Stomach smooth muscle (tissue), 2 donors: ENCODE measurements at regions not wholly inside any gene's neighbourhood (a gene's known extent, or its start where the extent isn't known, plus 50 kb on each side); places are given as distances from the start of the nearest gene placed in this dataset.

Source experiments
- H3K27ac ChIP-seq: one replicate; pipeline ENCODE4 v1.7.0; 2013; ENCODE audit warnings: mild to moderate bottlenecking, low read length, inconsistent platforms
- H3K27me3 ChIP-seq, 2 donors: one replicate each; pipeline ENCODE4 v1.7.0; 2013; ENCODE audit warnings: low read length in 2 of 2; ENCODE audit not compliant: insufficient read depth in 2 of 2, control insufficient read depth in 1 of 2
- H3K36me3 ChIP-seq, 2 donors: one replicate each; pipeline ENCODE4 v1.7.0; 2013; ENCODE audit warnings: low read length in 2 of 2; ENCODE audit not compliant: control insufficient read depth in 2 of 2, insufficient read depth in 2 of 2
- H3K4me1 ChIP-seq: one replicate; pipeline ENCODE4 v1.7.0; 2013; ENCODE audit warnings: low read length; ENCODE audit not compliant: control insufficient read depth, insufficient read depth
- H3K4me3 ChIP-seq, 2 donors: one replicate each; pipeline ENCODE4 v1.7.0; 2013; ENCODE audit warnings: low read length in 2 of 2
- H3K9ac ChIP-seq, 2 donors: one replicate each; pipeline ENCODE4 v1.7.0; 2013; ENCODE audit warnings: low read length in 2 of 2, mild to moderate bottlenecking in 1 of 2
- H3K9me3 ChIP-seq, 2 donors: one replicate each; pipeline ENCODE4 v1.7.0; 2013; ENCODE audit warnings: low read length in 2 of 2; ENCODE audit not compliant: control insufficient read depth in 2 of 2
- donor health status: healthy.
- donor health status: Pancreatic carcinoma.

DNA sequence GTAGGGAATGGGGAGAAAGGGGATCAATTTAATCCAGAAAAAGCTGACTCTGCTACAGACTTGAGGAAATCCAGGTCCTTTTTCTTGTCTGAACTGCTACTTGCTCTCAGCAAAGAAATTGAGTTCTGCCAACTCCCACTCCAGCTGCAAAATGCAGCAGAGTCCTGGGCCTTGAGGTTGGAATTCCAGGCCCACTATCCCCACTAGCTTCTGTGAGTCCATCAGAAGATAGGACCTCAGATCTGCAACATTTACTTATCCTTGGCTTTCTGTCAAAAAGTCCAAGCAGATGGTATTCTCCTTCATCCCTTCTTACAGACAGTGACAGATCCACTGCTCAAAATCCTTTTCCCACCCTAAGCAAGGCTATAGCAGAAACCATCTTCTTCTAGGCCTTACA lies 219.2 kb downstream of the ARHGAP12 start:
- peaks cover 37% of the 10 kb centered on the region for H3K4me1 ChIP-seq
- H3K9ac ChIP-seq = no peak overlapping the region

DNA sequence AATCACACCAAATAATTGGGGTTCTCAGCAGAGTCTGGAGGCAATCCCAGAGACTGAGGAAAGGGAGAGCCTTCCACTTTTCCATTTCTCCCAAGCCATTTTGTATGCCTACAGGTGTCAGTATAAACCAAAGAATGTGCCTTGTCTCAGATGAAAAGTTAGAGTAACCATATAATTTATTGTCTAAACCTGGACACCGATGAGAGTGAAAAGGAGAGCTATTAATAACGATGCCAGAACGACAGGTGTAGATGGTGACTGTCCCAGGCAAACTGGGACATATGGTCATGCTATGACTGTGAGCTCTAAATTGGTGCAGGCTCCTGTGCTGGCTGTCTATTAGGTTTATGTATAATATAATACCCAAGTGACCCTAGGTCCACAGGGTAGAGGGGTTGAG lies 219.6 kb downstream of the ARHGAP12 start:
- peak overlapping the region; percentile 79 for H3K27ac ChIP-seq
- peaks cover 37% of the 10 kb centered on the region for H3K4me1 ChIP-seq
- no peak overlapping the region for H3K9ac ChIP-seq
- peaks cover 3 to 6% of the 10 kb centered on the region in 2 donors for H3K9me3 ChIP-seq
- H3K4me3 ChIP-seq = no peak overlapping the region
- no peaks in the 10 kb centered on the region for H3K36me3 ChIP-seq
- no peaks in the 10 kb centered on the region for H3K27me3 ChIP-seq

More for the DNA sequence above, 219.2 kb downstream of the ARHGAP12 start:
- peak overlapping the region; percentile 79 for H3K27ac ChIP-seq
- no peak overlapping the region for H3K4me3 ChIP-seq
- no peaks in the 10 kb centered on the region for H3K36me3 ChIP-seq
- H3K27me3 ChIP-seq = no peaks in the 10 kb centered on the region
- H3K9me3 ChIP-seq = peaks cover 3 to 6% of the 10 kb centered on the region in 2 donors

DNA sequence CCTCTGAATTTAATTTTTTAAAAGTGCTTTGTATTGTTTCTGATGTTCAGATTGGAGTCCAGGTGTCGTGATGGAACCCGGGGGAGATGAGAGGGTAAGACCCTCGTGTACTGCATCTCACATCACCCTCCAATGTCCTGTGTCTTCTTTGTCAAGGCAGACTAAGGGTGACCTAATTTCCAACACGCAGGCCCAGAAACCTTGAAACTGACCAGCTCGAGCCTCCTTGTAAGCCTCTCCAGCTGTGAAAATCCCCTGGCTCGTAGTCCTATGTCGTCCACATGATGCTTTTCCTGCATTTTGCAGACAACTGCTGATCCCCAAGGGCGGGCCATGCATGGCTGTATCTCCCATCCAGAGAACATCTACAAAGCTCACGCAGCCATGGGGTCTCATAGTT lies 220.2 kb downstream of the ARHGAP12 start:
- Histone ChIP-seq H3K27me3 (no peaks in the 10 kb centered on the region), H3K9ac (peak overlapping the region in 1 of 2 donors; percentile 21), H3K36me3 (no peaks in the 10 kb centered on the region), H3K9me3 (peaks cover 3 to 6% of the 10 kb centered on the region in 2 donors), H3K27ac (peak overlapping the region; percentile 79), H3K4me1 (peaks cover 39% of the 10 kb centered on the region), H3K4me3 (peak overlapping the region in 1 of 2 donors; percentile 59)

DNA sequence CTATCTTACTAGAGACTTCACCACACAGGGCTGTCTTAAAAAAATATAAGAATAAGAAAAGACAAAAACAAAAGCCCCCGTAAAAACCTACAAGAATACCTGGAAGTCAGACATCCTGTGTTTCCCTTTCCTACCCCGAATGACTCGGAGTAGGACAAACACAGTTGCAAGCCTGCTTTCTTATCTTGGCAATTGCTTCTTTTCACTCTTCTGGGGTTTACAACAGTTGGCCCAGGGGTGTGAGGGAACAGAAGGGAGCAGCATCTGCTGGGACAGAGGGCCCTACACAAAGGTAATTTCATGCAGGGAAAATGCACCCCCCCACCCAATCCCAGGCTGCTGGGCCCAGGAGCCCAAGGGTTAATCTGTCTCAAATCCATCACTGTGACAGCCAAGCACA lies 220.6 kb downstream of the ARHGAP12 start:
- no peaks in the 10 kb centered on the region for H3K36me3 ChIP-seq
- H3K4me1 ChIP-seq = peaks cover 42% of the 10 kb centered on the region
- peaks cover 3 to 6% of the 10 kb centered on the region in 2 donors for H3K9me3 ChIP-seq
- peak overlapping the region; percentile 14 to 62 for H3K9ac ChIP-seq
- peak overlapping the region in 1 of 2 donors; percentile 59 for H3K4me3 ChIP-seq
- H3K27me3 ChIP-seq = no peaks in the 10 kb centered on the region
- H3K27ac ChIP-seq = peak overlapping the region; percentile 79

DNA sequence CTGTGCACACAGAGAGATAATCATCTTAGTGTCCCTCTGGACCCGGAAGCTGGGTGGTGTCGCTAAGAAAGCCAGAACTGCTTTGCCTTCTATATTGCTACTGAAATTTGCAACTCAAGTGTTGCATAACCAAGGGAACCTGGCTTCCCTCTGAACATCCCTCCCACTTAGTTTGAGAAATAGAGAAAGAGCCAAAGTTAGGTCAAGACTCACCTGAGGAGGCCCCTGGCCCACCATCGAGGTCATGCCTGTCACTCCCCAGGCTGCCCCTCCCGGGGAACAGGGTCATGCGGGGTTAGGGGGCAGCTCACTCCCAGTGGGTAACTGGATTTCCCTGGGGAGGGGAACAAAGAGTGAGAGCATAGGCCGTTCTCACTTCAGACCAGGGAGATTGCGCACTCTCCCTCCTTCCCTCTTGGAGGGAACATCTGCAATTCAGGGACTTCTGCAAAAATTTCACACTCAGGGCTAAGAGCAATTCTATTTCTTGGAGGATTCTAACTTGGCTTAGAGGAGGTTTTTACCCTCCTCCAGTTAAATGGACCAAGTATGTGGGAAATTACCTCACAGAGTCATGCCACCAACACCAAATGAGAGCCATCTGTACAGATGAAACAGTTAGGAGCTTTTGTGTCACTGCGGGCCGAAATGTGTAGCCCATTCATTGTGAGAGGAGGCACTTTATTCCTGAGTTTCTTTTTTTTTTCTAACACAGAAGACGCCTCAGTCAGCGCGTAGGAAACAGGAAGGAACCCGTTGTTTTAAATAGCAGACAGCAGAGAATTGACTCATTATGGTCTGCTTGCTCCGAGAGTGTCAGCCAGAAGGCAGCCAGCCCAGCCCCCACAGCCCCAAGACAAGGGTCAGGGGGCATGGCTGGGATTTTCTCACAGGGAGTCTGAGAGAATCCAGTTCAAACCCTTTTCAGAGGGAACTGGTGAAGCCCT lies 221.3 kb downstream of the ARHGAP12 start:
- Histone ChIP-seq H3K9me3 (peaks cover 3 to 6% of the 10 kb centered on the region in 2 donors), H3K36me3 (no peaks in the 10 kb centered on the region), H3K4me1 (peaks cover 47% of the 10 kb centered on the region), H3K4me3 (peak overlapping the region; percentile 38 to 59), H3K9ac (peak overlapping the region; percentile 14 to 62), H3K27me3 (no peaks in the 10 kb centered on the region), H3K27ac (peak overlapping the region; percentile 79)

DNA sequence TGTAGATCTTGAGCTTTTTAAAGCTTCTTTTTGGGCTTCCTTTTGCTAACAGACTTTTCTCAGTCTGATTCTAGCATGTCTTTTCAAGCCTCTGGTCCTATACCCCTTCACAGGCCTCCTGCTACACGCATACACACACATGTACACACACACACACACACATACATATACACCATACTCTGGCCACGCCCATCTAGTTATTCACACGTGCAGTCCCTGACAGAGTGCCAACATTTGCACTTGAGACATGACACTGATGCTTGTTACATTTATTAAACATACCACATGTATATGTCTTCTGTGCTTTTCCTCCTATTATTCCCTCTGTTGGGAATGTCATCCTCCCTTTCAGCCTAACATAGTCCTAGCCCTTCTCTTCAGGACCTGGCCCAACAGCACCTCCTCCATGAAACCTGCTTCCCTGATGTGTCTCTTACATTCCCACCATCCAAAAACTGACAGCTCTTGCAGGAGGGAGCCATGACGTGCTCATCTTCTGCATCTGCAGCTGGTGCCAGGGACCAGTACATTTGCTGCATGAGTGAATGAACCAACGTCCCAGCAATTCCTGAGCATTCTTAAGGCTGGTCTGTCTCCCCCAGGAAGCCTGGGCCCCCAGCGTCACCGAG lies 222.1 kb downstream of the ARHGAP12 start:
- Histone ChIP-seq H3K27me3 (no peaks in the 10 kb centered on the region), H3K4me1 (peaks cover 54% of the 10 kb centered on the region), H3K9ac (no peak overlapping the region), H3K9me3 (peaks cover 1 to 3% of the 10 kb centered on the region in 2 donors), H3K4me3 (peak overlapping the region; percentile 38 to 59), H3K36me3 (no peaks in the 10 kb centered on the region), H3K27ac (peak overlapping the region; percentile 79)

DNA sequence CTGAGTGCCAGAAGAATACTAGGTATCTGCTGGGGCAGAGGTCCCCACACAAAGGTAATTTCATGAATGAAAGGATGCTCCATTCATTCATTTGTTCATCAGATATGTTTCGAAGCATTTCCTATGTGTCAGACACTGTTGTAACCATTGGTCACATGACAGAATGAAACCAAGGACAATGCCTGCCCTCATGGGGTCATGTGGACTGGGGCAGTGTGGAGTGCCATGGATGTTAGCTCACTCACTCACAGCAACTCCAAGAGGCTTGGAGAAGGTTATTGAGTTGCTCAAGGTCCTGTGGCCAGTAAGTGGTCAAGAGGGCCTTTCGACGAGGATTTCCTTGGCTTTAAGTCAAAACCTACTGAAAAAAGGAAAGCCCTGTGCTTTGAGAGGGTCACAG lies 223.5 kb downstream of the ARHGAP12 start:
- H3K27me3 ChIP-seq = no peaks in the 10 kb centered on the region
- H3K9ac ChIP-seq = no peak overlapping the region
- no peak overlapping the region for H3K27ac ChIP-seq
- H3K9me3 ChIP-seq = no peaks in the 10 kb centered on the region
- no peaks in the 10 kb centered on the region for H3K36me3 ChIP-seq
- no peak overlapping the region for H3K4me3 ChIP-seq
- peaks cover 66% of the 10 kb centered on the region for H3K4me1 ChIP-seq

DNA sequence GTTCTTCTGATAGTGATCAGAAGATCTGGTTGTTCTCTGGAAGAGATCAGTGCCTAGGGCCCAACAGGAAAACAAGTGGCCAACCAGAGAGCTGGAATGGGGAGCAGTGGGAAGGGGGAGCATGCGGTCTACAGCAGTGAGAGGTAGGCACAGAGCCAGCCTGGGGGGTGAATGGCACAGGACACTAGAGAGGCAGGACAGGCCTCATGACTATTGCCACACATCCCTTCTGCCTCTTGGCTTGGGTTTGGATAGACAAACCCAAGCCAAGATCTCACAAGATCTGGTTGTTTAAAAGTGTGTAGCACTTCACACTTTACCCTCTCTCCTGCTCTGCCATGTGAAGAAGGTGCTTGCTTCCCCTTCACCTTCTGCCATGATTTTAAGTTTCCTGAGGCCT lies 224.4 kb downstream of the ARHGAP12 start:
- Histone ChIP-seq H3K27me3 (no peaks in the 10 kb centered on the region), H3K36me3 (no peaks in the 10 kb centered on the region), H3K9me3 (no peaks in the 10 kb centered on the region), H3K9ac (no peak overlapping the region), H3K4me3 (no peak overlapping the region), H3K4me1 (peaks cover 73% of the 10 kb centered on the region), H3K27ac (no peak overlapping the region)

DNA sequence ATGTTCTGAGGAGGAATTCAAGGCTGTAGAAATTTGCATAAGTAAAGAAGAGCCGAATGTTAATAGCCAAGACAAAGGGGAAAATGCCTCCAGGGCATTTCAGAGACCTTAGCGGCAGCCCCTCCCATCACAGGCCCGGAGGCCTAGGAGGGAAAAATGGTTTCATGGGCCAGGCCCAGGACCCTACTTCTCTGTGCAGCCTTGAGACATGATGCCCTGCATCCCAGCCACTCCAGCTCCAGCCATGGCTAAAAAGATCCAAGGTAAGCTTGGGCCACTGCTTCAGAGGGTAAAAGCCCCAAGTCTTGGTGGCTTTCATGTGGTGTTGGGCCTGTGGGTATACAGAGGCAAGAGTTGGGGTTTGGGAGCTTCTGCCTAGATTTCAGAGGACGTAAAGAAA lies 225.7 kb downstream of the ARHGAP12 start:
- Histone ChIP-seq H3K27me3 (no peaks in the 10 kb centered on the region), H3K9me3 (no peaks in the 10 kb centered on the region), H3K9ac (no peak overlapping the region), H3K27ac (no peak overlapping the region), H3K4me1 (peaks cover 73% of the 10 kb centered on the region), H3K4me3 (no peak overlapping the region), H3K36me3 (no peaks in the 10 kb centered on the region)

DNA sequence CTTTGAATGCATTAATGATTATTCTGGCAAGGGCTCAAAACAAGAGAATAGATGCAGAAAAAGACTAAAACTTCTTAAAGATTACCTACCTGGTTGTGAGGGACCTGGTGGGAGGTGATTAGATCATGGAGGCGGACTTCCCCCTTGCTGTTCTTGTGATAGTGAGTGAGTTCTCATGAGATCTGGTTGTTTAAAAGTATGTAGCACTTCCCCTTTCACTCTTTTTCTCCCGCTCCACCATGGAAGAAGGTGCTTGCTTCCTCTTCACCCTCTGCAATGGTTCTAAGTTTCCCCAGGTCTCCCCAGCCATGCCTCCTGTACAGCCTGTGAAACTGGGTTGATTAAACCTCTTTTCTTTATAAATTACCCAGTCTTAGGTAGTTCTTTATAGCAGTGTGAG lies 226.6 kb downstream of the ARHGAP12 start:
- H3K4me3 ChIP-seq = peak overlapping the region in 1 of 2 donors; percentile 22
- no peaks in the 10 kb centered on the region for H3K36me3 ChIP-seq
- H3K4me1 ChIP-seq = peaks cover 73% of the 10 kb centered on the region
- H3K9ac ChIP-seq = no peak overlapping the region
- peak overlapping the region; percentile 91 for H3K27ac ChIP-seq
- no peaks in the 10 kb centered on the region for H3K9me3 ChIP-seq
- no peaks in the 10 kb centered on the region for H3K27me3 ChIP-seq
